NT2/D1 (cell line): ENCODE measurements at regions not wholly inside any gene's neighbourhood (a gene's known extent, or its start where the extent isn't known, plus 50 kb on each side); places are given as distances from the start of the nearest gene placed in this dataset.

Source experiments
- DNase-seq: peaks from one replicate; pipeline ENCODE4 v3.0.0-alpha.2; 2011; ENCODE audit warnings: low read depth, low spot score
- H3K27me3 ChIP-seq: 2 replicates; pipeline ENCODE4 v1.6.0; 2011; ENCODE audit warnings: mild to moderate bottlenecking; ENCODE audit not compliant: insufficient read length, insufficient read depth
- H3K36me3 ChIP-seq: 2 replicates; pipeline ENCODE4 v1.6.1; 2011; ENCODE audit warnings: mild to moderate bottlenecking, low read length, mixed read lengths; ENCODE audit not compliant: insufficient read depth, insufficient read length
- H3K4me1 ChIP-seq: 2 replicates; pipeline ENCODE4 v1.5.1; 2011; ENCODE audit not compliant: insufficient read depth, insufficient read length
- H3K4me3 ChIP-seq: 2 replicates; pipeline ENCODE4 v1.5.1; 2011; ENCODE audit warnings: low read depth; ENCODE audit not compliant: insufficient read length
- H3K9ac ChIP-seq: 2 replicates; pipeline ENCODE4 v1.6.0; 2011; ENCODE audit warnings: low read depth; ENCODE audit not compliant: insufficient read length
- H3K9me3 ChIP-seq: 2 replicates; pipeline ENCODE4 v1.5.1; 2011; ENCODE audit warnings: mild to moderate bottlenecking, low read length; ENCODE audit not compliant: insufficient read depth
- SUZ12 ChIP-seq: IDR thresholded peaks from 2 replicates; pipeline ENCODE4 v1.6.1; 2011; ENCODE audit not compliant: insufficient read length, insufficient read depth; ENCODE audit errors: extremely low read depth
- YY1 ChIP-seq: IDR thresholded peaks from 2 replicates; pipeline ENCODE4 v1.6.1; 2011; ENCODE audit not compliant: insufficient read length, insufficient read depth
- ZNF274 ChIP-seq: IDR thresholded peaks from 2 replicates; pipeline ENCODE4 v1.6.1; 2011; ENCODE audit warnings: mild to moderate bottlenecking, low read depth, low read length

DNA sequence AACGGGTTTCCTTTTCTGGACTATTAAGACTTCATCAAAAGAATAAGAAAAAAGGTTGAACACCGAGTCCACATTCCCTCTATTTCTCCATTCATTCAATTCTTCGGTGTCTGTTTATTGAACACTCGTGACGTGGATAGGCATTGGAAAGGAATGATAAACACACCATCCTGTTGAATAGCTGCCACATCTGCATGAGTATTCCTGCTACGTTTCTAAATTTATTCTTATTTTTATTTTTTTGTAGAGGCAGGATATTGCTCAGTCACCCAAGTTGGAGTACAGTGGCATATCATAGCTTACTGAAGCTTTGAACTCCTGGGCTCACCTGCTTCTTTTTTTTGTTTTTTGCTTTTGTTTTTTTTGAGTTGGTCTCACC, 80.8 kb upstream of the CIBAR2 start:
- TF ChIP-seq ZNF274 (no peak), SUZ12 (no peak), YY1 (no peak)
- Histone ChIP-seq H3K36me3 (peaks cover 31% of the 10 kb centered on the region), H3K4me1 (no peaks in the 10 kb centered on the region), H3K27me3 (no peaks in the 10 kb centered on the region), H3K4me3 (no peak overlapping the region), H3K9ac (no peak overlapping the region), H3K9me3 (peaks cover 20% of the 10 kb centered on the region; the same call in 1 of the 2 replicates)
- no peak for DNase-seq

DNA sequence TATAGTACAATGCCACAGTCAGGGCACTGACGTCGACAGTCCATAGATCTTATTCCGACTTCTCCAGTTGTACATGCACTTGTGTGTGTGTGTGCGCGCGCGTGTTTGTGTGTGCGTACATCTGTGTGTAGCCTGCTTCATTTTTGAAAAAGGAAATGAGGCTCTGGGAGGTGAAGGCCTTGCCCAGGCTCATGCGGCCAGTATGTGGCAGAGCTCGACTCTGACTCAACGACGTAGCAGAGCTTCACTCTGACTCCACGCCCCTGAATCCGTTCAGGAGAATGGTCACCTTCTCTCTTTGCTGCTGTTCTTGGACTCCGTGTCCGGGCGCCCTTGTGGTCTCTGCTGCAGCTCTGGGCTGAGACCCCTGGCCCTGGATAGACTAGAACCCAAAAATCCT, 81.6 kb upstream of the CIBAR2 start:
- TF ChIP-seq SUZ12 (no peak), YY1 (no peak), ZNF274 (no peak)
- Histone ChIP-seq H3K9ac (no peak overlapping the region), H3K4me1 (no peaks in the 10 kb centered on the region)

DNA sequence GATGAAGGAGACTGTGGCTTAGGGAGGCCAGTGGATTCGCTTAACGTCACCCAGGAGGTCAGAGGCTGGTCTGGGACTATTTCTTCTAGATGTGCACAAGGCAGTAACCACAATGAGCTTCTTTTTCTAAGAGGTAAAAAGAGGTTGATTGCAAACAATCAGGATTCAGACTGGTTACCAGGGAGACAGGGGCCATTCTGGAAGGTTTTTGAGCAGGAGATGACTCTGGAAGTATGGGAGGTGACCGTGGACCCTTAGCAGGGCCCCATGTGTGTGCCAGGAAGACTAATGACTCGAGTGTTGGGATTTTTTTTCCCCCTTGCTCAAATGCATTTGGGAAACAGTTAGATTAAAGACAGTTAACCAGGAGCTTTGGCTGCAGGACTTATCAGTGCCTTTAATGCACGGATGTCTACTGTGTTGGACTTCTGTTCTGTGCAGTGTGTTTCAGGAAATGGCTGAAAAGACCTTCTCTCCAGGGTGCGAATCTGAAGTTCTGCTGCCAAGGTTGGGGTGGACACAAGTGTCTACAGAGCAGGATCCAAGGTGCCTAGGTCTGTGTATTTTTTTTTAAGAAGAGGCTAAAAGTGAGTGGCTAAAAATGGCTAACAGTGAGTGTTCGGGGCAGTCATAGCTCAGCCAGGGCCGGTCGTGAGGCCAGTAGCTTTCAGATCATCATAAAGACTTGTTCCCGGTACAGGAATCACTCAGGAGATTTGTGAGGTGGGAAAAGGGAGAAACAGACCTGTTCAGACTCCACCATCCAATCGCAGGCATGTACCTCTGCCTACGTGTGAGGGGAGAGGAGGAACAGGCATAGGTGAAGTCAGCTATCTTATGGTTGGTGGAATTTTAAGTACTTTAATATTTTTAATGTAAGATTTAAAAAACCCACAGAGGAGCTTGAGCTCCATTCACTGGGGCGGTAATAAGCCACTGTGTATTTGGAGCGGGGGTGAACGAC, 82.3 kb upstream of the CIBAR2 start:
- Histone ChIP-seq H3K4me1 (no peaks in the 10 kb centered on the region), H3K27me3 (no peaks in the 10 kb centered on the region), H3K9ac (no peak overlapping the region), H3K36me3 (peaks cover 30% of the 10 kb centered on the region), H3K9me3 (peaks cover 25% of the 10 kb centered on the region; the same call in 1 of the 2 replicates), H3K4me3 (no peak overlapping the region)
- TF ChIP-seq SUZ12: no peak
- DNase-seq: no peak

More for the DNA sequence above, 81.6 kb upstream of the CIBAR2 start:
- Histone ChIP-seq H3K36me3 (peaks cover 30% of the 10 kb centered on the region), H3K27me3 (no peaks in the 10 kb centered on the region), H3K9me3 (peaks cover 25% of the 10 kb centered on the region; the same call in 1 of the 2 replicates), H3K4me3 (no peak overlapping the region)
- no peak for DNase-seq

DNA sequence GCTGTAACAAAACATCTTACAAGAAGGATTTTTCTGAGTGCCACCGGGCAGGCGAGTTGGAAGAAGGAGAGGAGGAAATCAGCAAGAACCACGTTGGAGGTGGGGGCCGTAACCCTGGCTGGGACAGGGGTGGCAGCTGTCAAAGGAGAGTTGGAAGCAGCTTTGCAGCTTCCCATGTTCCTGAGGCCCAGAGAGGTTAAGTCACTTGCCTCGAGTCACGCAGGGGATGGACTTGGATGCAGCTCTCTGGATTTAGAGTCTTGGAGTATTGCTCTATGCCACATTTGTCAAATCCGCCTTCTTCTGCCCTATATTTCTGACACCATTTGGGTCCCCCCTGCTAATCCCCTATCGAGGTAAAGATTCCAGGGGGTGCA, 83.0 kb upstream of the CIBAR2 start:
- Histone ChIP-seq H3K4me3 (no peak overlapping the region), H3K36me3 (peaks cover 30% of the 10 kb centered on the region), H3K9ac (no peak overlapping the region), H3K4me1 (no peaks in the 10 kb centered on the region), H3K27me3 (no peaks in the 10 kb centered on the region), H3K9me3 (peaks cover 25% of the 10 kb centered on the region; the same call in 1 of the 2 replicates)
- TF ChIP-seq SUZ12: no peak
- TF ChIP-seq YY1: no peak
- no peak for TF ChIP-seq ZNF274
- DNase-seq: no peak

DNA sequence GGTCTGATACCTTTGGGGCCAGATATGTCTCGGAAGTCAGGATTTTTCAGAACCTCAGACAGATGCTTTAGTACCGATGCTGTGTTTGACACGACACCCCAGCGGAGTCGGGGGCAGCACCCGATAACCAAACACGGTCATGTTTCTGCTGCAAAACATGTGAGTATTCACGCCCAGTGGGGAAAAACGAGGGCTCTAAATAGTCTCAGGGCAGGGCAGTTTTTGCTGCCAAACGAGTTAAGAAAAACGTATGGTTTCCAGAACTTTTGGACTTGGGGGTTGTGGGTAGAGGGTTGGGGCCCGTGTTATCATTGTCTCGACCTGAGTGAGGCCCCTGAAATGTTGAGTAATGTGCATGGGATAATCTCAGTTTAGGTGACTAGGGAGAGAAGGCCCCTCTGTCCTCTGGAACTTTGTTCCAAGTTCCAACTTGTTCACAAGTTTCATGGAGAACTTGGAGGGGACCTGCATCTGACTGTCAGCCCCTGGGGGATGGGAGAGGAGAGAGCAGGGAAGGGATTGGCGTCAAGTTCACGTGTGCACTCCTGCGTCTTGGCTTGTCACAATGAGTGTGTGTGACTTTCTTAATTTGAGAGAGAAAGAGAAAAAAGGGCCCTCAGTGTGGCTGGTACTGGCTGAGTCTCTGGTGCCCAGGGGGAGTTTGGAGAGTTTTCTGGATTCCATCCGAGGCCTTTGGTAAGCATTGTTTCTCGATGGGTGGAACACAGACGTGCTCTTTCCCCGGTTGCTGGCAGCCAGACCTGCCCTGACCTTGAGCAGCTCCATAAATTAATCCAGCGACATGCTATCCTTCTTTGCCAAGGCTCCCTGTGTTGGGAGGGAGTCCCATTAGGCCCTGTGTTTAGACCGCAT, 83.9 kb upstream of the CIBAR2 start:
- H3K4me3 ChIP-seq: no peak overlapping the region
- no peak overlapping the region for H3K9ac ChIP-seq
- peaks cover 30% of the 10 kb centered on the region for H3K36me3 ChIP-seq
- no peaks in the 10 kb centered on the region for H3K27me3 ChIP-seq
- no peak for DNase-seq
- no peak for TF ChIP-seq SUZ12
- no peak for TF ChIP-seq YY1
- no peak for TF ChIP-seq ZNF274
- no peaks in the 10 kb centered on the region for H3K4me1 ChIP-seq
- peaks cover 25% of the 10 kb centered on the region; the same call in 1 of the 2 replicates for H3K9me3 ChIP-seq

DNA sequence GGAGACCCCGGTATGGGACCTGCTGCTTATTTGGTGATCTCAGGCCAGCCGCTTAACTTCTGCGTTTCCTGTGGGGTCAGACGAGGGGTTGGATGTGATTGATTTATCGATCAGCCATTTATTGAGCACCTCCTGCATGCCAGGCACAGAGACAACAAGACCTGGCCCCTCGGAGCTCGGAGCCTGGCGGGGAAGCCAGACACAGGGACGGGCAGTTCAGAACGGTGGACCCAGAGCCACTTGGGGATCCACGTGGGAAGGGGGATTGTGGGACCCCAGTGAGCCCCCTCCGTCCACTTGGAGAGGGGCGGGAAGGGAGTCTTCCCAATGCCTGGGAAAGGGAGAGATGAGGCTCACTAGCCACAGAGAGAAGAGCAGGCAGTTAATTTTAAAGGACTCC, 84.7 kb upstream of the CIBAR2 start:
- Histone ChIP-seq H3K4me3 (no peak overlapping the region), H3K27me3 (no peaks in the 10 kb centered on the region), H3K9me3 (peaks cover 25% of the 10 kb centered on the region; the same call in 1 of the 2 replicates), H3K36me3 (peaks cover 30% of the 10 kb centered on the region), H3K4me1 (no peaks in the 10 kb centered on the region), H3K9ac (no peak overlapping the region)
- TF ChIP-seq ZNF274: no peak
- no peak for TF ChIP-seq YY1
- no peak for TF ChIP-seq SUZ12
- no peak for DNase-seq

DNA sequence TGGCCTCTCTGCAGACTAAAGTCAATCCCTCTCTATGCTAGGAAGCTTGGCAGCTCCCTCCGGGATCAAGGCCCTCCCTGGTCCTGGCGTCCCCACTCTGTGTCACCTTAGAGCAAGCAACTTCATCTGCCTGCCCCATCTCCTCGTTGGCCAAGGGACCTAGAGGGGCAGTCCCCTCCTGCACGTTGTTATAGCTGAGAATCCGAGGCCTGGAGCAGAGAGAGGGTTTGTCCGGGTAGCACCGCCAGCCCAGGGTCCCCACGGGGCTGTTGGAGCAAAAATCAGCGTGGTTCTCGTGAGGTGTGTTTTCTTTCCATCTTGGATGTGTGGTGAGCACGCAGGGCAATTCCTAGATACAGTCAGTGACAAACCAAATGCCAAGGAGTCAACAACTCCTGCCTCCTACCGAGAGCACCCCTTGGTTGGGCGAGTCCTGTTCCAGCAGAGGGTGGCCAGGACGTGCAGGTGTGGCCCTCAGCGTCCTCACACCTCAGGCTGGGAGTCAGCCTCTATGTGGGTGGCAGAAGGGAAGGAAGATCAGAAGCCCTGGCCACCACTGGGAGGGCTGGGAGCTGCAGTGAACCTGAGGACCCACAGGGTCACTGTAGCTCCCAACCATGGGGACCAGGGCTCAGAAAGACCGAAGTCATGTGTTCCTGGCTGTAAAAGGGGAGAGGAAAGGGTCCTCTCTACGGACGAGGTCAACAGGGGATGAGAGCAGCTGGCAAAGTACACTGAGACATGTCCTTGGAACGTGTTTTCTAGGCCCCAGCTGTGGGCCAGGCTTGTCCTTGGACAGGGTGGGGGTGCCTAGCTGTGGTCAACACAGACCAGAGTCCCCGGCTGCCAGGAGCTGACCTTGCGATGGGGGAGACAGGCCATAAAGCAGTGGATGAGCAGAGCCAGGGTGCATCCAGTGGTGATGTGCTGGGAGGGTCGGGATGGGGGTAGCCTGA, 85.6 kb upstream of the CIBAR2 start:
- Histone ChIP-seq H3K9me3 (peaks cover 25% of the 10 kb centered on the region; the same call in 1 of the 2 replicates), H3K27me3 (no peaks in the 10 kb centered on the region), H3K4me3 (no peak overlapping the region), H3K36me3 (peaks cover 30% of the 10 kb centered on the region), H3K9ac (no peak overlapping the region), H3K4me1 (peaks cover 3% of the 10 kb centered on the region)
- DNase-seq: no peak
- TF ChIP-seq YY1: no peak
- no peak for TF ChIP-seq ZNF274
- no peak for TF ChIP-seq SUZ12
